ENCODE measurements at regions not wholly inside any gene's neighbourhood (a gene's known extent, or its start where the extent isn't known, plus 50 kb on each side); places are given as distances from the start of the nearest gene placed in this dataset.

- no peak for DNase-seq (ENCODE audit: low spot score)
Observed at GRCh38 chr3:148082506-148083280, 615.0 kb upstream of the AGTR1 start.

- DNase-seq (ENCODE audit: low spot score): no peak
Observed at GRCh38 chr3:148083526-148084182, 614.0 kb upstream of the AGTR1 start.

DNA sequence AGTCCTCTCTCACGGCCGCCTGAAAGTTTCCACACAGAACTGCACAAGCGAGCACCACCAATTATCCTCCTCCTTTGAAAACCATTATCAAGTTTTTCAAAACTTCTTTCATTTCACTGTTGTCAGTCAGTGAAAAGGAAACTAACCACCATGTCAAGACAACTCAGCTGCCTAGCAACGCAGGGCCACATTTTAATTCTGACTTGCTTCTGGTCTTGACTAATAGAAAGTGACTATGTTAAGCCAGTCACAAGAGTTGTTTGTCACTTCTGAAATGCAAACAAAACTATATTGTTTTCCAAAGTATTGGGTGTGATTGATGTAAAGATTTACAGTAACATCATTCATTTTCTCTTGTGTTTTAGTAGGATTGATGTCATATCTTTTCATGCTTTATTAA lies 612.8 kb upstream of the AGTR1 start:
- DNase-seq (ENCODE audit: low spot score): no peak

DNA sequence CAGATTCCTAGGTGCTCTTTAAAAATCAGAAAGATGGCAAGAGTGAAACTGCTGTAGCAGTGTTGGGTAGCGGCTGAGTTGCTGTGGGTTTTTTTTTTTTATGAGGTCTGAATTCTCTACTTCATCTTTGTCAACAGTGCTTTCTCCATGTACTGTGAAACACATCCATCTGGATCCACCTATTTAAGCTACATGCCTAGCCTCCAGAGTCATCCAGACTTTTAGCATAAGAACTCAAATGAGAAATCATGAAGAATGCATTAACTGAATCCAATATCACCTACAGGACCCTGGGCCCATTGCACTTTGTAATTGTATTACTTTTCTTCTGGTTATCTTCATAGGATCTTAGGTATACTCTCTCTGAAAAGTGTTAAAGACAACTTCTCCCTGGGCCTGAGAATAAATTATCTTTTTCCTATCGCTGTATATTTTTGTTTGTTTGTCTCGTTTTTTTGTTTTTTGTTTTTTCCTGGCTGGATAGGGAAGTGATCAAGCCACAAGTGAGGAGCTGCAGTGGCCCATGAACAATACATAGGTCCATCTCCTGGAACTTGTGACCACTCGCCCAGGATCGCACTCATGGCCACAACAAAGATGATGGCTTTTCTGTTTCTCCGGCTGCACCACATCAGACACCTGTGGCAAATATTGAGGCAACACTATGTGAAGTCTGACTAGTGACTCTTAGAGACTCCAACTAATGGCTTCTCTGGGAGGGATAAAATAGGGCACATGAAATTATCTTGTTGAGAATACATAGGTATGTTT lies 609.9 kb upstream of the AGTR1 start:
- DNase-seq (ENCODE audit: low spot score): no peak

- DNase-seq (ENCODE audit: low spot score): no peak
Observed at GRCh38 chr3:148089171-148089570, 608.5 kb upstream of the AGTR1 start.

DNA sequence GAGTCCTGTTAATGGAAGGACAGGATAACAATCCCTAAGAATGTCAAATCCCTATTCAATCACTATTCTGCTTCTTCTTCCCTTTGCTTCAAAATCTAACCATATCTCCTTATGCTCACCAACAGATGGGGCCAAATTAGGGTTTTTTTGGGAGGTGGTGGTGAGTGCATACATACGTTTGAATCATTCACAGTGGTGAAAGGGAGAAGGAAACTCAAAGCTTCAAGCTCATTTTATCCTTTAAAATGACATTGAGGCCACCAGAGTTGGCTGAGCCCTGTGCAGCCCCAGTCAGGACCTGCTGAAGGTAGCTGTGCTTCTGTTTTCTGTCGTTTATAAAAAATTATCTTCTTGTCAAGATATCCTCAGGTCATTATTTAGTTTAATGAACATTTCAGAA lies 607.5 kb upstream of the AGTR1 start:
- no peak for DNase-seq (ENCODE audit: low spot score)

GRCh38 chr3:148092624-148093347 lies 604.9 kb upstream of the AGTR1 start:
- no peak for DNase-seq (ENCODE audit: low spot score)

DNA sequence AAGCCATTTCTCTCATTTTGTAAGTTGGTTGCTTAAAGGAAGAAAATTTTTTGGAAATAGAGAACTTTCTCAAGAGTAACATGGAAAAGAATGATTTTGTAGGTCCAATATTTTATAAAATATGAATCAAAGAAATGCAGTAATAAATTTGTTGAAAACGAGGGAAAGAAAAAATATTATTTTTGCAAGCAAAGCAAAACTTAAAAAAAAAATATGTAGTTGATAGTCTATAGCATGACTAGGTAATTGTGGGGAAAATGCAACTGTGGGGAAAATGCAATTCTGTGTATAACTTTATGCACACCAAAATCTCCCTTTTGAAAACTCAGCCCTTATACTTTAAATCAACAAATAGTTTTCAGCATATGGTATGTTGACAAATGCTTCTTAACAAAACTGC lies 604.0 kb upstream of the AGTR1 start:
- no peak for DNase-seq (ENCODE audit: low spot score)

DNA sequence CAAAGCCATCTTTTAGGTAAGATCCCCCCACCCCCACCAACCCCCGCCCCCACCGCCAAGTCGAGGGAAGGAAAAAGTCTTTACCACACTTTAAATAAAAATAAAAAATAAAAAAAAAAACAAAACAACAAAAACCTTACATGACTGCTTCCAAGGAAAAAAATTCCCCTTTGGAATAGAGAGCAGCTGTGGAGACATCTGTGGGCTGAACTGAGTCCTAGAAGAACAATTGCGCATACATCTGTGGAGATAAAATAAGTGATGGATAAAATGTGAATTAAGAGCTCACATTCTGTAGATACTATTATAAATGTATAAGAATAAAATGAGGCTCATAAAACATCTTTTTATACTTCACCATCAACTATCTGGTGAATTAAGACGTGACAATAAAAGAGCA lies 601.7 kb upstream of the AGTR1 start:
- DNase-seq (ENCODE audit: low spot score): no peak

GRCh38 chr3:148100476-148100875 lies 597.2 kb upstream of the AGTR1 start:
- no peak for DNase-seq (ENCODE audit: low spot score)

GRCh38 chr3:148101061-148101460 lies 596.6 kb upstream of the AGTR1 start:
- DNase-seq (ENCODE audit: low spot score): no peak

- no peak for DNase-seq (ENCODE audit: low spot score)
Observed at GRCh38 chr3:148102156-148102555, 595.5 kb upstream of the AGTR1 start.

GRCh38 chr3:148106062-148106461 lies 591.6 kb upstream of the AGTR1 start:
- DNase-seq (ENCODE audit: low spot score): no peak

DNA sequence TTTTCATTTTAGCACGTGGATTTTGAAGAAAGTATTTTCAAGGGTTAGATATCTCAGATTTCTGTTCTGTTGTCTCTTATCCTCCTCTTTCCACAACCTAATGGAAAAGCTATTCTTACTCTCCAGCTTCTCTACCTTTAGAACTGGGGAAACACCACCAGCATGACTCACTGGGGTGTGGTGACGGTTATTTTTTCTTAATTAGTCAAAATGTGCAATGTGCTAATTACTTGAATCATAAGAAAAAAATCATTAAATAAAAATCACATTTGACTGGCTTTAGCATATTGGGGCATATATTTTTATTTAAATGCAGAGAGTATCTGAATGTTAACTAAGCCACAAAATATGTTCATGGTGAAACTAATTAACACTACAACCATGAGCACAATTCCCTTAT lies 570.7 kb upstream of the AGTR1 start:
- no peak for DNase-seq (ENCODE audit: low spot score)

GRCh38 chr3:148128136-148128535 lies 569.6 kb upstream of the AGTR1 start:
- no peak for DNase-seq (ENCODE audit: low spot score)

DNA sequence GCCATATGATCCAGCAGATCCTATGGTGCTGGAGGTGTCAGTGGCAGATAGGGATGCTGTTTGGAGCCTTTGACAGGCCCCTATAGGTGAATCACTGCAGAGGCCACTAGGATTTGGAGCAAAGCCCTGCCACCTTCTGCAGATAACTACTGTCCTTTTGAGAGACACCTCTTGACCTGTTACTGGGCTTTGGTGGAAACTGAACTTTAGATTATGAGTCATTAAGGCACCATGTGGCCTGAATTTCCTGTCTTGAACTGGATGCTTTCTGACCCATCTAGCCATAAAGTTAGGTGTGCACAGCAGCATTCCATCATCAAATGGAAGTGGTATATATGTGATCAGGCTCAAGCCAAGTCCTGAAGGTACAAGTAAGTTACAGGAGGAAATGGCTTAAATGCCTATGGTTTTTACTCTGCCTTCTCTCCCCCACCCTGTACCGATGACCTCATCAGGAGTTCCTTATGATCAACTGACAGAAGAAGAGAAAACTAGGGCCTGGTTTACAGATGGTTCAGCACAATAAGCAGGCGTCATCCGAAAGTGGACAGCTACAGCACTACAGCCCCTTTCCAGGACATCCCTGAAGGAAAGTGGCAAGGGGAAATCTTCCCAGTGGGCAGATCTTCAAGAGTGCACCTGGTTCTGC lies 565.6 kb upstream of the AGTR1 start:
- DNase-seq (ENCODE audit: low spot score): no peak

GRCh38 chr3:148136816-148137215 lies 560.9 kb upstream of the AGTR1 start:
- DNase-seq (ENCODE audit: low spot score): no peak

- DNase-seq (ENCODE audit: low spot score): no peak
Observed at GRCh38 chr3:148146241-148146640, 551.5 kb upstream of the AGTR1 start.

DNA sequence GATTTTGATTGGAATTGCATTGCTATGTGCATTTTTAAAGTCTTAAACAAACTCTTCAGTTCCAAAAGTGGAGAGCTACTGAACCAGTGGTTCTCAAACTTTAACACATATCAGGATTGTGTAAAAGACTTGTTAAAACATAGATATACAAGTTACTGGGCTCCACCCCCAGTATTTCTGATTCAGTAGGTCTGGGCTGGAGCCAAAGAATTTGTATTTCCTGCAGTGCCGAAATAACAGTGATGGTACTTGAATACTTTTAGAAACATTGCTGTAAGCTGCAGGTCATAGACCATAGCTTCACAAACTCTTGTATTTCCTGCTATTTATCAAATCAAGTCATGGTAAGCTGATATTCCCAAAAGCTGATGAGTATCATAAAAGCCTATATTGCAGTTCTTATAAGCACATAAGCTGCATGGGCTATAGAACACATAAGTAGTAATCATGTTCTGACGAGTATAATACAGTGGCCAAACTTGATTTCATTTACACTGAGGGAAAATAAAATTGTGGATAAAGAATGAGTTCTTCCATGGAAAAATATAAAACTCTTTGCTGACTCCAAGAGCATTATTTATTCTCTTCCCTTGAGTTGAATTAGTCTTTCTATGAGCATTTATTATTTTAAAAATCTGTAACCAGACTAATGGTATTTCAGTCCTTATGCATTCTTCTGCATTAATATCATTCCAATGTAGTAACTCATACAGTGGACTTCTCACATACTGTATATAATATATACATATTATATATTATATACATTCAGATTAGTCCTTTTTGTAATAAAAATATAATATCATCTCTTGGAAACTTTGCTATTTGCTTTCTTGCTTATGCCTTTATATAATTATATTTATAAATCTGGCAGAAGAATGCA lies 550.5 kb upstream of the AGTR1 start:
- DNase-seq (ENCODE audit: low spot score): peak; percentile 53

DNA sequence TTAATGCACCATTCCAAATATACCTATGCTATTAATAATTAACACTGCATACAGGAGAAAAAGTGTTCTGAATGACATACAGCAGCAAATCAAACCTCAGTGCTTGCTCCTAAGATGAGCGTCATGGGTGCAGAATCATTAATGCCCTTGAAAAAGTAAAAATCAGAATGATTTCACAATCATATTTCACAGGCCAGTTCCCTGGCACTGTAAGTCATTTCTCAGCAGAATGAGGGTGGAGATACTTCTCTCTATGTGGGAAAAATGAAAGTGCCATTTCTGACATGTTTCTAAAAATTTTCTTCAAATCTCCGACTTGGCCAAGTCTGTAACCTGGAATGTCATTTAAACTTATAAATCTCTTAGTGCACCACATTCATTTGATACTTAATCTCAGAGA lies 549.8 kb upstream of the AGTR1 start:
- no peak for DNase-seq (ENCODE audit: low spot score)

DNA sequence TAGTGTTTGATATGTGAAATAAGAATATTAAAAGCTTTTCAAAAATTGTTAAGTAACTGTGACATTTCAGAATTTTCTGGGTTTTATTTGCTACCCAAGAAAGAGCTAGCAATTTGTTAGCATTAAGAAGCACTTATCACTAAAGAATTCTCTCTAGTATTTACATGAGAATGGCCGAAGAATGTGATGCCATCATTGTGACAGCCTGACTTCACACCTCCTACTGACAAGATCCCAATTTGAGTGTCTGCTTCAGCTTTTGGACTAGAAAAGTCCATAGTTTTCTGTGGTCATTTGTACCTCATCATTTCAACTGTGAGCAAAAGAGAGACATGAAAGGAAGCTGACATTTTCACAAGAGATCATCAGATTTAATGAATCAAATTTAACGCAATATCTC lies 548.1 kb upstream of the AGTR1 start:
- DNase-seq (ENCODE audit: low spot score): no peak

Measured in ureter (tissue), 1 donor.